Pulmonary artery endothelial cell (primary cell): ENCODE measurements at regions not wholly inside any gene's neighbourhood (a gene's known extent, or its start where the extent isn't known, plus 50 kb on each side); places are given as distances from the start of the nearest gene placed in this dataset.
"Not testable (repeated sequence)": the region's sequence is repeated elsewhere in the genome, so short reads cannot be mapped to it uniquely, and the experiment has no call there.

Experiments
- DNase-seq: peaks from one replicate; pipeline ENCODE4 v3.0.0-alpha.2; 2011; ENCODE audit warnings: low read depth, low spot score

DNA sequence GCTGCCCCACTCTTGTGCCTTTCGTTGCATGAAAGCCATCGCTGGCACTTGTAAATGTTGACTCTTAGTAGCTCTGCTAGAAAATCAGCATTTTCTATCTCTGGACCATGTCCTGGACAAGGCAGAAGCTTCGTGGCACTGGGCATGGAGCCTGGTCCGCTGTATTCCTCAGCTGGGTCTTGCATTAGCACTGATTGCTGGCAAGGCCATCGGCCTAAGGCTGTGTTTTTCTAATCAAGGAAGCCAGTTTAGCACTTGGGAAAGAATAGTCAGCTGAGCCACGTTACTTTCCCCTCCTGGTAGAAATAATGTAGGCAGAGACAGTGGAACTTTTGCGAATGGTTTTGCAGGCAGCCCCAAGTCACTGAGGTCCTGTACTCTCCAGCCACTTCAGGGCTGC, 180.2 kb upstream of the EOLA2 start:
- no peak for DNase-seq

GRCh38 chrX:150119323-150119722, 181.0 kb upstream of the EOLA2 start:
- DNase-seq = no peak

DNA sequence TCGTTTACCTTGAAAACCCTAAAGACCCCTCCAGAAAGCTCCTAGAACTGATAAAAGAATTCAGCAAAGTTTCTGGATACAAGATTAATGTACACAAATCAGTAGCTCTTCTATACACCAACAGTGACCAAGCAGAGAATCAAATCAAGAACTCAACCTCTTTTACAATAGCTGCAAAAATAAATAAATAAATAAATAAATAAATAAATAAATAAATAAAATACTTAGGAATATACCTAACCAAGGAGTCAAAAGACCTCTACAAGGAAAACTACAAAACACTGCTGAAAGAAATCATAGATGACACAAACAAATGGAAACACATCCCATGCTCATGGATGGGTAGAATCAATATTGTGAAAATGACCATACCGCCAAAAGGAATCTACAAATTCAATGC, 186.8 kb upstream of the EOLA2 start:
- not testable (repeated sequence) for DNase-seq

DNA sequence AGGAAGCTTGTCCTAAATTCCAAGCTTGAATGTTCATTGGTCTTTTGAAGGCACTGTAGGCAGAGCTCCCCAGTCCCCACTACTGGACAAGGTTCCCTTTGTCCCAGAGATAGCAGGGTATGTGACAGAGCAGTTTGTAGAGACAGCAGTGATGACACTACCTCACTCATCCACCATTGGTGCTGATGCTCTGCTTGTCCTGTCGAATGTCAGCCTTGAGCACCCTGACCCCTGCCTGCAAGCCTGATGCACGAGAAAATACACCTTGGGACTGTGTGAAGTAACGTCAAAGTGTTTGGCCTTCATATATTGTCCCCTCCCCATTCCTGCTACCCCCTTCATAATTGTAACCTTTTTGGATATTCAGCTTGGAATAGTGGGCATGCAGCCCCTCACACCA, 188.9 kb upstream of the EOLA2 start:
- DNase-seq = no peak

GRCh38 chrX:150143721-150144440, 205.6 kb upstream of the EOLA2 start:
- DNase-seq = no peak

- no peak for DNase-seq
These were observed 208.1 kb upstream of the EOLA2 start for GRCh38 chrX:150146271-150146896.

GRCh38 chrX:150148749-150149672, 210.7 kb upstream of the EOLA2 start:
- DNase-seq = no peak

DNA sequence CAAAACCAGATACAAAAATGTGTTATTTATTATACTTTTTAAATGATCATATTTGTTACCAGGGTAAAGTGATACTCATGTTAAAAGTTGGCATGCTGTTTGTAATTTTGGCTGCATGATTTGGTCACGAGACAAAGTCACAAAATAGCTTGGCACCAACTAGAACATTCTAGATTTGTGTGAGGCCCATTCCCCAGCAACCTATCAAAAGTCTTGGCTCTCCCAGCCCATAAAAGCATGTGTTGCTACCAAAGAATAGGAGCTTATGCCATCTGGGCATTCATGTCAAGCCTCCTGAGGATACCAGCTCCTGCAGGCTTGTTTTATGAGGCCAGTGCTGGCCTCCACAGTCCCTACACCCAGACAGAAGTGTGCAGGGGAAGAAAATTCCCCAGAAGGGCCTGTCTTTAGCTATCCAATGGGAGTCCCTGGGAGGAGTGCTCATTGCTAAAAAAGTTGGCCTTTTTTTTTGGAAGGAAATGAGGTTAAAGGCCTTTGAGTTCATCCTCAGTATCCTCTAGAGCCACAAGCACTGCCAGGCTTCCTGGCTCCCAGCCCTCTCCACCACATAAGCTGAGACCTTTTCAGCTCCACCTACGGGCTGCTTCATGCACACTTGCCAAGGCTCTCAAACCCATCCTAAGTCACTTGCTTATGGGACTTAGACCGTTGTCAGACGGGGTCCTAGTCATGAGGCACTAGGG, 211.9 kb upstream of the EOLA2 start:
- no peak for DNase-seq

DNA sequence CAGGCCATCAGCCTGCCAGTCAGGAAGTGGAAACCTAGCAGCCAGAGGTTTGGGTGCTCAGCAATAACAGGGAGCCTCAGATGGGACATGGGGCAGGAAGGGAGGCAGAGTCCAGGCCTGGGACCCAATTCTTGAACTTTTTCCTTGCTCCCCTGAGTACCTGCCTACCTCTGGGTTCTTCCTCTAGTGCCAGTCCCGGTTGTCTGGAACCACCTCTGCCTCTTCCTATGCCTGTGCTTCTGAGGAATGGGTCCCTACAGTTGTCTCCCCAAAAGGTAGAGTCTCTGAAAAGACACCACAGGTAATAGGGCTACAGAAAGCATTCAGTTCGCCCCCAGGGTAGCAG, 212.4 kb upstream of the MAMLD1 start:
- no peak for DNase-seq

DNA sequence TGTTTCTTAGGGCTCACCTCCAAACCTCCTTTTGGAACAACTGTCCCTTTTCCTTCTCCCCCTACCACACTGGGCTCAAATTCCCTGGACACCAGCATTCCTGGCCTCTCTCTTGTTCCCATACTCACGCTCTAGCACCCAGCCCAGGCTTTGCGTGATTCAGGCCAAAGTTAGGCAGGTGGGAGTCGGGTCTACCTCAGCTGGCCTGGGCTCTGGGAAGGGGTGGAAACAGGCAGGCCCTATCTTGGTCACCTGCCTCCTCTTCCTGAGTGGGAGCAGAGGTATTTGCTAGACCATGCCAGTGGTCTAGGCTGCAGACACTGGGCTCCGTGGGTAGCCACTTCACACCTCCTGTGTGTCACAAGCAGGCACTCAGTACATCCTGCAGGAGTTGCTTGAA, 211.1 kb upstream of the MAMLD1 start:
- DNase-seq = no peak

GRCh38 chrX:150152546-150152945, 210.6 kb upstream of the MAMLD1 start:
- no peak for DNase-seq

DNA sequence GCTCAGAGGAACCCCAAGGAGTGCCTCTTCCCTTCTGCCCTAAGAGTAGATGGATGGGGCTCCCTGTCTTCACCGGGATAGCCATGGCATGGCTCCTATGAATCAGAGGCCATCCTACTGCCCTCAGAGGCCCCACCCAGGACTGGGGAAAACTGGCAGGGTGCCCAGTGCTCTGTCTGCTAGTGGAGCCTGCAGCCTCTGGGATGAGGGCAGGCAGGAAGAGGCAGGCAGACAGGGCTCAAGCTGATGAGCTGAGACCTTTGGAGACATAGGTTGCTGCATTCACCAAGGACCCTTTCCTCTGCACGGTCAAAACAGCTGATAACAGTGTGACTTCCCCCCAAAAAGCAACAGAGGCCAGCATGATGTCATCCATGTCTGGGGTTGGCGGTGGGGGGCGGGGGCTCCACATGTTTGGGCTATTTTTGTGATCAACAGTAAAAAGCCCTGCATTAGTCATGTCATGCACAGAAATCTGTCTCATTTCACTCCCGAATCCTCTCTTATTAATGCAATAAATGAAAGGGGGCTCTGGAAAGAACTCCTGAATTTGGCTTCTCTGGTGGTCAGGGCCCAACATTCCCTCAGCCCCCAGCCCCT, 207.6 kb upstream of the MAMLD1 start:
- DNase-seq = no peak

GRCh38 chrX:150156615-150157014, 206.5 kb upstream of the MAMLD1 start:
- no peak for DNase-seq

DNA sequence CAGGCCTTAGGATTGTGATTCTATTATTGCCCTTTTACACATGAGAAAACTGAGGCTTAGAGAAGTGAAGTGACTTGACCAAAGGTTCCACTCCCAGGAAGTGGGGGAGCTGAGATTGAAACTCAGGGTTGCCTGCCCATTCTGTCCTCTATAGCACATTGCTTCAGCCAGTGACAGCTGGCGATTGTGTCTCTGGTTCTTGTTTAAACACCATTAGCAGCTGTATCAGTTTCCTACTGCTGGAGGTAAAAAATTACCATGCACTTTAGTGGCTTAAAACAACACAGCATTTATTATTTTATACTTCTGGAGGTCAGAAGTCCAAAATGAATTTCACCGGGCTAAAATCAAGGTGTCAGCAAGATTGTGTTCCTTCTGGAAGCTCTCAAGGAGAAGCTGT, 205.8 kb upstream of the MAMLD1 start:
- no peak for DNase-seq

- no peak for DNase-seq
These were observed 204.4 kb upstream of the MAMLD1 start for GRCh38 chrX:150158554-150159332.

GRCh38 chrX:150159537-150159936, 203.6 kb upstream of the MAMLD1 start:
- DNase-seq = no peak

- DNase-seq = no peak
These were observed 202.5 kb upstream of the MAMLD1 start for GRCh38 chrX:150160656-150161055.

DNA sequence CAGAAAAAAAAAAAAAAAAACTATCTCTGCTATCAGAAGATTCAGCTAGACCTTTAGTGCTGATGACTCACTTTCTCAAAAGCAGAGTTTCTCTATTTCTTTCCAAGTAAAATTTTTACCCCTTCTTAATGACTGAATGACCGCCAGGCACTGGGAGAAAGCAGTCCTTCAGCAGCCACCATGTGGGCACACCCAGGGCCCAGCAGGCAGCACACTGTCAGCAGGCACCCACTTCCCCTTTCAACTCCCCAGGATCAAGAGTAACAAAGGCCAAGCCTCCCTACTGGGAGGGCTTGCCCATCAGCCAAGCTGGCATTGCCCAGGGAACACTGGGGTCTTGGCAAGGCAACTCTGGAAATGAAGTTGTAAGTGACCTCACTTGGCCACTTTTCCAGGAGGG, 201.9 kb upstream of the MAMLD1 start:
- DNase-seq = no peak

- DNase-seq = no peak
These were observed 201.0 kb upstream of the MAMLD1 start for GRCh38 chrX:150162141-150162540.

- DNase-seq = no peak
These were observed 199.7 kb upstream of the MAMLD1 start for GRCh38 chrX:150163221-150163930.
